PC-3 (cell line): ENCODE measurements at regions not wholly inside any gene's neighbourhood (a gene's known extent, or its start where the extent isn't known, plus 50 kb on each side); places are given as distances from the start of the nearest gene placed in this dataset.

Experiments used
- ATAC-seq: fragments of 200-7000 bp; cut with Tn5 transposase; 2 replicates; pipeline ENCODE4 v1.9.1; 2020; ENCODE audit warnings: mild to moderate bottlenecking, moderate library complexity
- BruUV-seq: library from RNA; stranded (reverse); fragments of 400-500 nt; replicated peaks from 2 replicates; lab custom pipeline; 2021; lab: Mats Ljungman, UMichigan
- CTCF ChIA-PET: fragments of 300-600 bp; sonication (Branson Sonifier 250); formaldehyde crosslinking; loops from one replicate; lab custom pipeline; 2022; ENCODE audit warnings: antibody characterized with exemption; lab: Charles Lee
- POLR2A ChIA-PET: fragments of 300-600 bp; sonication (Branson Sonifier 250); formaldehyde crosslinking; loops from one replicate; lab custom pipeline; 2022; ENCODE audit warnings: antibody characterized with exemption; ENCODE audit not compliant: unreplicated experiment; lab: Charles Lee
- DNase-seq: peaks from one replicate; pipeline ENCODE4 v3.0.0-alpha.2; 2015
- H2AFZ ChIP-seq: fragments of 300-600 bp; sonication (generic); 2 replicates; pipeline ENCODE4 v1.6.0; 2016; ENCODE audit warnings: antibody characterized with exemption, low read length
- H3F3A ChIP-seq: fragments of 300-600 bp; sonication (generic); one replicate; pipeline ENCODE4 v1.6.0; 2017; ENCODE audit warnings: antibody characterized with exemption, low read length, control low read depth, mild to moderate bottlenecking; ENCODE audit not compliant: unreplicated experiment
- H3K27ac ChIP-seq: fragments of 300-600 bp; sonication (generic); 2 replicates; pipeline ENCODE4 v1.5.1; 2016; ENCODE audit warnings: mild to moderate bottlenecking, low read length
- H3K27me3 ChIP-seq: fragments of 300-600 bp; sonication (generic); 2 replicates; pipeline ENCODE4 v1.6.1; 2016; ENCODE audit warnings: low read length, mixed read lengths
- H3K36me3 ChIP-seq: fragments of 300-600 bp; sonication (generic); 2 replicates; pipeline ENCODE4 v1.6.1; 2016; ENCODE audit warnings: low read depth, mixed run types, low read length, mixed read lengths
- H3K4me1 ChIP-seq: fragments of 300-600 bp; sonication (generic); 2 replicates; pipeline ENCODE4 v1.5.1; 2016; ENCODE audit warnings: low read length; ENCODE audit not compliant: insufficient read depth
- H3K4me2 ChIP-seq: fragments of 300-600 bp; sonication (generic); 2 replicates; pipeline ENCODE4 v1.6.0; 2016; ENCODE audit warnings: low read length
- H3K4me3 ChIP-seq: fragments of 300-600 bp; sonication (generic); 2 replicates; pipeline ENCODE4 v1.5.1; 2016; ENCODE audit warnings: mild to moderate bottlenecking, low read length, mixed read lengths
- H3K79me2 ChIP-seq: fragments of 300-600 bp; sonication (generic); 2 replicates; pipeline ENCODE4 v1.6.1; 2017; ENCODE audit warnings: low read length, mixed read lengths
- H3K9ac ChIP-seq: fragments of 300-600 bp; sonication (generic); 2 replicates; pipeline ENCODE4 v1.6.0; 2016; ENCODE audit warnings: mild to moderate bottlenecking, low read length
- H3K9me2 ChIP-seq: fragments of 300-600 bp; sonication (generic); replicated peaks from 2 replicates; pipeline ENCODE4 v1.6.1; 2016; ENCODE audit warnings: mixed run types, low read length, mixed read lengths
- H3K9me3 ChIP-seq: fragments of 300-600 bp; sonication (generic); 2 replicates; pipeline ENCODE4 v1.6.1; 2016; ENCODE audit warnings: low read length, mixed read lengths
- H4K20me1 ChIP-seq: fragments of 300-600 bp; sonication (generic); 2 replicates; pipeline ENCODE4 v1.6.1; 2016; ENCODE audit warnings: low read length, mixed read lengths
- CTCF ChIP-seq: fragments of 300-600 bp; sonication (generic); conservative IDR thresholded peaks from 2 replicates; pipeline ENCODE4 v1.5.1; 2017; ENCODE audit warnings: antibody characterized with exemption, low read depth, mild to moderate bottlenecking, low read length
- EZH2 ChIP-seq: fragments of 300-600 bp; sonication (generic); IDR thresholded peaks from one replicate; pipeline ENCODE4 v1.6.1; 2017; ENCODE audit warnings: antibody characterized with exemption, mild to moderate bottlenecking, low read length; ENCODE audit not compliant: unreplicated experiment
- EZH2phosphoT487 ChIP-seq: fragments of 300-600 bp; sonication (generic); IDR thresholded peaks from 2 replicates; pipeline ENCODE4 v1.6.1; 2018; ENCODE audit warnings: mild to moderate bottlenecking, antibody characterized with exemption, low read length, borderline replicate concordance
- intact Hi-C: fragments of 100-400 bp; cut with micrococcal nuclease; formaldehyde crosslinking; loops from 2 replicates; pipeline ENCODE4 v1.9.0; 2023

DNA sequence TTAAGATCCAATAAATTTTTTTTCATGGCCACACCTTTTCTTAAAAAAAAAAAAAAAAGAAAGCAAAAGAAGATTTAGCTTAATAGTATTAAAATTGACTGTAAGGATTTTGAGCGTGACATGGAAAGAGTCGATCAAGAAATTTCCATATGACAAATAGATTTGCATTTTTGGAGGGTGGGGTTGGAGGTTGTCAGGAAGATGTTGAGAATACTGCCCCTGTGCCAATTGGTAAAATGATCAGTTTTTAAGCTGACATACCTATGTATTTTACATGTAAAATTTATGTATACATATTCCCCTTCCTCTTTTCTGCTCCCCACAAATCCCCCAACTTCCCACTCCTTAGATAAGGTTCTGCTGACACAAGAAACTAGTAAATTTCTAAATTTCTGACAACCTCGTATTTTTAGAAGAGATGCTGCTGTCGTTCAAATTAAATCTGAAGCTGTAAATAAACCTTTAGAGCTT lies 520.9 kb downstream of the CD83 start:
- no peak for ATAC-seq
- H3K4me3 ChIP-seq, result peak overlapping the region; percentile 54; the same call in 1 of the 2 replicates
- H3K9me3 ChIP-seq, result no peaks in the 10 kb centered on the region
- peak overlapping the region; percentile 33 for H3K9ac ChIP-seq
- peak overlapping the region; percentile 20; the same call in 1 of the 2 replicates for H3K27ac ChIP-seq
- TF ChIP-seq EZH2phosphoT487 (no peak), CTCF (no peak), EZH2 (no peak)
- DNase-seq, result no peak
- peak overlapping the region; percentile 76 for H3K4me2 ChIP-seq
- no peaks in the 10 kb centered on the region for H4K20me1 ChIP-seq
- H3K27me3 ChIP-seq, result no peaks in the 10 kb centered on the region
- POLR2A ChIA-PET, result interaction anchor here (0.5 to 0.7 kb wide), 4 partner anchors 35 to 105 kb away, joined by 3 to 8 read pairs (median 4); no protein-coding TSS in a partner anchor
- CTCF ChIA-PET, result interaction anchor here (0.7 kb wide), 1 partner anchor 693 kb away, joined by 5 read pairs; no protein-coding TSS in a partner anchor
- intact Hi-C loops, result no loop called here
- no peaks in the 10 kb centered on the region for H3K9me2 ChIP-seq
- peak overlapping the region; percentile 83 for H2AFZ ChIP-seq
- BruUV-seq, result no TSS peak
- no peaks in the 10 kb centered on the region for H3K79me2 ChIP-seq
- no peaks in the 10 kb centered on the region for H3K36me3 ChIP-seq
- H3K4me1 ChIP-seq, result peaks cover 24% of the 10 kb centered on the region
- H3F3A ChIP-seq, result no peaks in the 10 kb centered on the region

- H3K79me2 ChIP-seq, result no peaks in the 10 kb centered on the region
- peak overlapping the region; percentile 54 for H3K4me3 ChIP-seq
- peak overlapping the region; percentile 83 for H2AFZ ChIP-seq
- CTCF ChIA-PET, result interaction anchor here (0.7 kb wide), 2 partner anchors 74 to 692 kb away, joined by 3 to 5 read pairs; no protein-coding TSS in a partner anchor
- TF ChIP-seq CTCF, result no peak
- H3K27ac ChIP-seq, result peak overlapping the region; percentile 20
- H3K9ac ChIP-seq, result peak overlapping the region; percentile 33
- H3K36me3 ChIP-seq, result no peaks in the 10 kb centered on the region
- POLR2A ChIA-PET, result interaction anchor here (0.5 to 0.7 kb wide), 4 partner anchors 34 to 105 kb away, joined by 3 to 8 read pairs (median 4); no protein-coding TSS in a partner anchor
- no TSS peak for BruUV-seq
- no peaks in the 10 kb centered on the region for H3K9me3 ChIP-seq
- no peaks in the 10 kb centered on the region for H3F3A ChIP-seq
- ATAC-seq, result peak; percentile 75
- DNase-seq, result peak; percentile 52
- peak overlapping the region; percentile 76 for H3K4me2 ChIP-seq
- no peaks in the 10 kb centered on the region for H4K20me1 ChIP-seq
- peaks cover 24% of the 10 kb centered on the region for H3K4me1 ChIP-seq
- H3K9me2 ChIP-seq, result no peaks in the 10 kb centered on the region
- H3K27me3 ChIP-seq, result no peaks in the 10 kb centered on the region
- intact Hi-C loops, result no loop called here
Measured at GRCh38 chr6:14638906-14639761, 521.6 kb downstream of the CD83 start.
